Spleen (tissue), 11 donors: ENCODE measurements at regions not wholly inside any gene's neighbourhood (a gene's known extent, or its start where the extent isn't known, plus 50 kb on each side); places are given as distances from the start of the nearest gene placed in this dataset.

ENCODE experiments used
- DNase-seq: peaks from one replicate; pipeline ENCODE4 v3.0.0-alpha.2; 2020
- H3K27ac ChIP-seq, 8 donors: fragments of 200-600 bp; sonication (generic) in 7 of 8; 1 replicate in 4 of 8; 2 replicates in 4 of 8; pipeline versions ENCODE4 v1.5.0 to v1.8.0; 2016 to 2021; ENCODE audit warnings: inconsistent platforms in 4 of 8, mild to moderate bottlenecking in 4 of 8, moderate library complexity in 1 of 8
- H3K27me3 ChIP-seq, 7 donors: fragments of 200-600 bp; sonication (generic) in 6 of 7; replicated peaks in 1 of 7; 1 replicate in 4 of 7; 2 replicates in 3 of 7; pipeline versions ENCODE4 v1.5.0 to v1.8.0; 2016 to 2021; ENCODE audit warnings: inconsistent platforms in 3 of 7, mild to moderate bottlenecking in 1 of 7
- H3K36me3 ChIP-seq, 6 donors: fragments of 200-600 bp; sonication (generic) in 5 of 6; 1 replicate in 4 of 6; 2 replicates in 2 of 6; pipeline versions ENCODE4 v1.5.0 to v1.8.0; 2016 to 2021; ENCODE audit warnings: inconsistent platforms in 2 of 6
- H3K4me1 ChIP-seq, 6 donors: fragments of 200-600 bp; sonication (generic) in 5 of 6; 1 replicate in 3 of 6; 2 replicates in 3 of 6; pipeline versions ENCODE4 v1.5.0 to v1.8.0; 2016 to 2021; ENCODE audit warnings: inconsistent platforms in 3 of 6
- H3K4me3 ChIP-seq, 8 donors: fragments of 200-600 bp; sonication (generic) in 7 of 8; 1 replicate in 4 of 8; 2 replicates in 4 of 8; pipeline versions ENCODE4 v1.5.0 to v1.8.0; 2016 to 2021; ENCODE audit warnings: inconsistent platforms in 4 of 8, mild to moderate bottlenecking in 4 of 8, moderate library complexity in 2 of 8
- H3K9me3 ChIP-seq, 8 donors: fragments of 200-600 bp; sonication (generic) in 7 of 8; 1 replicate in 4 of 8; 2 replicates in 4 of 8; pipeline versions ENCODE4 v1.5.0 to v1.8.0; 2016 to 2021; ENCODE audit warnings: inconsistent platforms in 4 of 8
- CTCF ChIP-seq, 11 experiments: fragments of 200-600 bp in 7 of 11; fragments of 450-650 bp in 4 of 11; sonication (generic) in 4 of 11; IDR thresholded peaks in 8 of 11; conservative IDR thresholded peaks in 3 of 11; 1 replicate in 7 of 11; 2 replicates in 4 of 11; pipeline versions ENCODE4 v1.4.0 to v1.8.0; 2016 to 2021; ENCODE audit warnings: antibody characterized with exemption in 11 of 11, inconsistent platforms in 4 of 11, mild to moderate bottlenecking in 1 of 11
- POLR2A ChIP-seq, 3 donors: fragments of 450-650 bp; IDR thresholded peaks; one replicate each; pipeline ENCODE4 v1.5.1; 2017; ENCODE audit warnings: antibody characterized with exemption in 3 of 3, mild to moderate bottlenecking in 1 of 3
- POLR2AphosphoS5 ChIP-seq, 3 donors: sonication (generic); formaldehyde crosslinking; IDR thresholded peaks; one replicate each; pipeline ENCODE4 v1.5.1; 2017; ENCODE audit warnings: antibody characterized with exemption in 3 of 3
- WGBS, 5 donors: extraction: QIAGEN DNeasy Blood & Tissue Kit in 3 of 5; methylation state at CpG; one replicate each; pipeline versions ENCODE4 v1.1.5 to v1.1.7; 2013 to 2018; 5-methylcytosine and 5-hydroxymethylcytosine counted together
- intact Hi-C: fragments of 100-400 bp; cut with DNase I; formaldehyde crosslinking; loops from one replicate; pipeline ENCODE4 v1.15.0; 2023; ENCODE audit warnings: low total_unique reads
- donor health status: healthy with polysubstance abuse.
- donor health status: DM: no; HTN: no; CAD: no; lungs with moderate emphysema.
- donor health status: DM: no; HTN: no; CAD: no.
- donor health status: Bipolar disorder and iron deficiency.
- donor health status: healthy.
- donor health status: DM: no; HTN: no; CAD: no.
- donor health status: DM: yes; HTN: yes; CAD: no.

- 57 to 68% (median 66%) methylated on average over 2 of the region's 2 CpGs for WGBS, 5 donors
- Histone ChIP-seq H3K4me1 (no peaks in the 10 kb centered on the region), H3K27ac (no peak overlapping the region), H3K27me3 (no peaks in the 10 kb centered on the region), H3K36me3 (no peaks in the 10 kb centered on the region), H3K9me3 (peaks cover 0 to 43% (median 21%) of the 10 kb centered on the region in 8 donors), H3K4me3 (no peak overlapping the region)
- no peak for DNase-seq
- intact Hi-C loops: no loop called here
- TF ChIP-seq POLR2A (IDR thresholded peaks at IDR 0.05) (no peak), CTCF (IDR thresholded peaks at IDR 0.05 in 8 of 11, conservative IDR thresholded peaks at IDR 0.05 in 3 of 11) (no peak), POLR2AphosphoS5 (IDR thresholded peaks at IDR 0.05) (no peak)
These were observed 477.4 kb downstream of the RSL24D1 start for GRCh38 chr15:54719325-54719724.

GRCh38 chr15:54707805-54708752, 488.7 kb downstream of the RSL24D1 start:
- intact Hi-C loops: no loop called here
- no peak overlapping the region for H3K4me3 ChIP-seq
- no peaks in the 10 kb centered on the region for H3K9me3 ChIP-seq
- H3K36me3 ChIP-seq: no peaks in the 10 kb centered on the region
- H3K4me1 ChIP-seq: no peaks in the 10 kb centered on the region
- no peak overlapping the region for H3K27ac ChIP-seq
- H3K27me3 ChIP-seq: no peaks in the 10 kb centered on the region
- 78 to 95% (median 84%) methylated on average over 14 to 23 of the region's 23 CpGs for WGBS, 5 donors
- TF ChIP-seq CTCF (IDR thresholded peaks at IDR 0.05 in 8 of 11, conservative IDR thresholded peaks at IDR 0.05 in 3 of 11): no peak
- TF ChIP-seq POLR2A (IDR thresholded peaks at IDR 0.05): no peak
- no peak for TF ChIP-seq POLR2AphosphoS5 (IDR thresholded peaks at IDR 0.05)
- peak; percentile 68 for DNase-seq

GRCh38 chr15:54687628-54688027, 509.1 kb downstream of the RSL24D1 start:
- Histone ChIP-seq H3K36me3 (no peaks in the 10 kb centered on the region), H3K27me3 (no peaks in the 10 kb centered on the region), H3K4me1 (no peaks in the 10 kb centered on the region), H3K9me3 (no peaks in the 10 kb centered on the region), H3K27ac (no peak overlapping the region), H3K4me3 (no peak overlapping the region)
- intact Hi-C loops: no loop called here
- no peak for TF ChIP-seq POLR2AphosphoS5 (IDR thresholded peaks at IDR 0.05)
- TF ChIP-seq CTCF (IDR thresholded peaks at IDR 0.05 in 8 of 11, conservative IDR thresholded peaks at IDR 0.05 in 3 of 11): no peak
- TF ChIP-seq POLR2A (IDR thresholded peaks at IDR 0.05): no peak
- WGBS, 5 donors: 60 to 74% (median 67%) methylated on average over 10 of the region's 10 CpGs
- DNase-seq: no peak
